ENCODE measurements at regions not wholly inside any gene's neighbourhood (a gene's known extent, or its start where the extent isn't known, plus 50 kb on each side); places are given as distances from the start of the nearest gene placed in this dataset.

DNA sequence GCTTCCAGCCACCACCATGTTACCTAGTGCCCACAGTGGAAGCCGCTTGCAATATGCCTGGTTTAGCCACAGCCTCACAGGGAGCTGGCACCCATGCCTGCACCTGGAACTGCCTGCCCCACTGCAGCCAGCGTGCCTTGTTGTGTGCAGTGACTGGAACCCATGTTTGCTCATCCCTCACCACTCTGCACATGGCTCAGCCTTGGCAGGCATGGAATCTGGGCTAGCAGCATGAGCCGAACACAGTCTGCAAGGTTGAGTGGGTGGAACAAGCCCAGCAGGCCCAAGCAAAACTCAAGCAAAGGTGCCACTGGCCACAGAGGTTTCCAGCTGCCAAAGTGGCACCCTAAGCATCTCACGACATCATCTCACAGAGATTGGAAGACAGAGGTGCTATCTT lies 269.5 kb downstream of the PCDH20 start:
- TF ChIP-seq ZNF565 (CRISPR knock-in tag; conservative IDR thresholded peaks at IDR 0.05; ENCODE audit: low read depth) (no peak), TOX (CRISPR knock-in tag; IDR thresholded peaks at IDR 0.05; ENCODE audit: borderline replicate concordance) (no peak), ESRRG (CRISPR knock-in tag; IDR thresholded peaks at IDR 0.05) (no peak)
- TF ChIP-seq, protein P1, sequence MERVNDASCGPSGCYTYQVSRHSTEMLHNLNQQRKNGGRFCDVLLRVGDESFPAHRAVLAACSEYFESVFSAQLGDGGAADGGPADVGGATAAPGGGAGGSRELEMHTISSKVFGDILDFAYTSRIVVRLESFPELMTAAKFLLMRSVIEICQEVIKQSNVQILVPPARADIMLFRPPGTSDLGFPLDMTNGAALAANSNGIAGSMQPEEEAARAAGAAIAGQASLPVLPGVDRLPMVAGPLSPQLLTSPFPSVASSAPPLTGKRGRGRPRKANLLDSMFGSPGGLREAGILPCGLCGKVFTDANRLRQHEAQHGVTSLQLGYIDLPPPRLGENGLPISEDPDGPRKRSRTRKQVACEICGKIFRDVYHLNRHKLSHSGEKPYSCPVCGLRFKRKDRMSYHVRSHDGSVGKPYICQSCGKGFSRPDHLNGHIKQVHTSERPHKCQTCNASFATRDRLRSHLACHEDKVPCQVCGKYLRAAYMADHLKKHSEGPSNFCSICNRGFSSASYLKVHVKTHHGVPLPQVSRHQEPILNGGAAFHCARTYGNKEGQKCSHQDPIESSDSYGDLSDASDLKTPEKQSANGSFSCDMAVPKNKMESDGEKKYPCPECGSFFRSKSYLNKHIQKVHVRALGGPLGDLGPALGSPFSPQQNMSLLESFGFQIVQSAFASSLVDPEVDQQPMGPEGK (CRISPR knock-in tag; IDR thresholded peaks at IDR 0.05; ENCODE audit: borderline replicate concordance): no peak
- TF ChIP-seq, protein P2, sequence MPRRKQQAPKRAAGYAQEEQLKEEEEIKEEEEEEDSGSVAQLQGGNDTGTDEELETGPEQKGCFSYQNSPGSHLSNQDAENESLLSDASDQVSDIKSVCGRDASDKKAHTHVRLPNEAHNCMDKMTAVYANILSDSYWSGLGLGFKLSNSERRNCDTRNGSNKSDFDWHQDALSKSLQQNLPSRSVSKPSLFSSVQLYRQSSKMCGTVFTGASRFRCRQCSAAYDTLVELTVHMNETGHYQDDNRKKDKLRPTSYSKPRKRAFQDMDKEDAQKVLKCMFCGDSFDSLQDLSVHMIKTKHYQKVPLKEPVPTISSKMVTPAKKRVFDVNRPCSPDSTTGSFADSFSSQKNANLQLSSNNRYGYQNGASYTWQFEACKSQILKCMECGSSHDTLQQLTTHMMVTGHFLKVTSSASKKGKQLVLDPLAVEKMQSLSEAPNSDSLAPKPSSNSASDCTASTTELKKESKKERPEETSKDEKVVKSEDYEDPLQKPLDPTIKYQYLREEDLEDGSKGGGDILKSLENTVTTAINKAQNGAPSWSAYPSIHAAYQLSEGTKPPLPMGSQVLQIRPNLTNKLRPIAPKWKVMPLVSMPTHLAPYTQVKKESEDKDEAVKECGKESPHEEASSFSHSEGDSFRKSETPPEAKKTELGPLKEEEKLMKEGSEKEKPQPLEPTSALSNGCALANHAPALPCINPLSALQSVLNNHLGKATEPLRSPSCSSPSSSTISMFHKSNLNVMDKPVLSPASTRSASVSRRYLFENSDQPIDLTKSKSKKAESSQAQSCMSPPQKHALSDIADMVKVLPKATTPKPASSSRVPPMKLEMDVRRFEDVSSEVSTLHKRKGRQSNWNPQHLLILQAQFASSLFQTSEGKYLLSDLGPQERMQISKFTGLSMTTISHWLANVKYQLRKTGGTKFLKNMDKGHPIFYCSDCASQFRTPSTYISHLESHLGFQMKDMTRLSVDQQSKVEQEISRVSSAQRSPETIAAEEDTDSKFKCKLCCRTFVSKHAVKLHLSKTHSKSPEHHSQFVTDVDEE (CRISPR knock-in tag; IDR thresholded peaks at IDR 0.05): no peak
- TF ChIP-seq, protein P3, sequence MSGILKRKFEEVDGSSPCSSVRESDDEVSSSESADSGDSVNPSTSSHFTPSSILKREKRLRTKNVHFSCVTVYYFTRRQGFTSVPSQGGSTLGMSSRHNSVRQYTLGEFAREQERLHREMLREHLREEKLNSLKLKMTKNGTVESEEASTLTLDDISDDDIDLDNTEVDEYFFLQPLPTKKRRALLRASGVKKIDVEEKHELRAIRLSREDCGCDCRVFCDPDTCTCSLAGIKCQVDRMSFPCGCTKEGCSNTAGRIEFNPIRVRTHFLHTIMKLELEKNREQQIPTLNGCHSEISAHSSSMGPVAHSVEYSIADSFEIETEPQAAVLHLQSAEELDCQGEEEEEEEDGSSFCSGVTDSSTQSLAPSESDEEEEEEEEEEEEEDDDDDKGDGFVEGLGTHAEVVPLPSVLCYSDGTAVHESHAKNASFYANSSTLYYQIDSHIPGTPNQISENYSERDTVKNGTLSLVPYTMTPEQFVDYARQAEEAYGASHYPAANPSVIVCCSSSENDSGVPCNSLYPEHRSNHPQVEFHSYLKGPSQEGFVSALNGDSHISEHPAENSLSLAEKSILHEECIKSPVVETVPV (CRISPR knock-in tag; IDR thresholded peaks at IDR 0.05): no peak

Measured in SK-N-SH treated with all-trans-retinoic acid at 6 μM for 48 hours (cell line).